ENCODE measurements at regions not wholly inside any gene's neighbourhood (a gene's known extent, or its start where the extent isn't known, plus 50 kb on each side); places are given as distances from the start of the nearest gene placed in this dataset.

DNA sequence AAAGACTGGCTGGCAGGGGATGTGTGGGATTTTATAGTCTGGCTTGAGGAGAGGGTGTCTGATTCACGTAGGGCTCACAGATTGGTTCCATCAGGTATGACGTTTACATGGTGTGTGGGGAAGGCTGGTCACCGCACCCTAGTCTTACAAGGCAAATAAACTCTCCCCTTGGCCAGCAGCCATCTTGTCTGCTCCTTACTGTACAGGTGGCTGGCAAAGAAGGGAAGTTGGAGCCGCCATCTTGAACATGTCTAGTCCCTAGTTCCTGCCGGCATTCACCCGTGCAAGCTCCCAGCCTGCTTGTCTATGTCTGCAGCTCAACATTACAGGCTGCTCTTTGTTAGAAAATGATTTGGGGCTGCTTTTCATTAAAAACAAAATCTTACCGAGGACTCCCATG lies 97.6 kb downstream of the RAMP3 start:
- 28% methylated on average over 5 of the region's 7 CpGs for WGBS (ENCODE audit: low lambda C conversion rate)
- Histone ChIP-seq H3K4me1 (ENCODE audit: insufficient read depth, low read length) (no peaks in the 10 kb centered on the region), H2AFZ (ENCODE audit: low read length) (no peak overlapping the region), H4K20me1 (ENCODE audit: insufficient read depth, low read length) (no peaks in the 10 kb centered on the region), H3K9me3 (ENCODE audit: low read length) (no peaks in the 10 kb centered on the region), H3K9ac (ENCODE audit: insufficient read depth, low read depth, low read length) (no peak overlapping the region), H3K4me2 (ENCODE audit: low read depth, low read length) (no peak overlapping the region), H3K4me3 (replicated peaks in 1 of 3; ENCODE audit: insufficient read depth in 1 of 3, low read depth in 2 of 3, low read length in 3 of 3) (no peak overlapping the region), H3K79me2 (ENCODE audit: insufficient read depth, low read length) (no peaks in the 10 kb centered on the region), H3K27me3 (ENCODE audit: control insufficient read depth in 1 of 2, insufficient read depth in 2 of 2, low read length in 2 of 2) (peaks cover 0 to 7% of the 10 kb centered on the region in 2 experiments; a peak in 1 of 5 replicates), H3K27ac (ENCODE audit: extremely low read length, insufficient read depth, low read length) (no peak overlapping the region), H3K36me3 (replicated peaks in 1 of 2; ENCODE audit: control insufficient read depth in 1 of 2, insufficient read depth in 2 of 2, low read length in 2 of 2) (no peaks in the 10 kb centered on the region)
- TF ChIP-seq RELA (CRISPR knock-in tag; IDR thresholded peaks at IDR 0.05) (no peak), TCF7L2 (IDR thresholded peaks at IDR 0.05; ENCODE audit: low read depth, low read length) (no peak), SALL1 (CRISPR knock-in tag; IDR thresholded peaks at IDR 0.05) (no peak), GFI1 (CRISPR knock-in tag; IDR thresholded peaks at IDR 0.05; ENCODE audit: borderline replicate concordance) (no peak), CENPT (CRISPR knock-in tag; IDR thresholded peaks at IDR 0.05; ENCODE audit: low read depth) (no peak)
- intact Hi-C loops (cut with micrococcal nuclease; ENCODE audit: unreplicated experiment) (no loop called here), in situ Hi-C loops (cut with HindIII; ENCODE audit: extremely low pct_ligation_motif_present, low pct_unique_long_range_greater_than_20kb) (loop anchor here (25.0 kb wide), 1 partner anchor 293 kb away; no protein-coding TSS in a partner anchor)
- ATAC-seq (no peak), DNase-seq (ENCODE audit: low spot score) (no peak), FAIRE-seq (no peak)
- ChIA-PET POLR2A (no interaction called here), CTCF (ENCODE audit: low intra/inter-chr PET ratio, low total read pairs) (no interaction called here)
- BruUV-seq (replicated peaks), result no TSS peak

DNA sequence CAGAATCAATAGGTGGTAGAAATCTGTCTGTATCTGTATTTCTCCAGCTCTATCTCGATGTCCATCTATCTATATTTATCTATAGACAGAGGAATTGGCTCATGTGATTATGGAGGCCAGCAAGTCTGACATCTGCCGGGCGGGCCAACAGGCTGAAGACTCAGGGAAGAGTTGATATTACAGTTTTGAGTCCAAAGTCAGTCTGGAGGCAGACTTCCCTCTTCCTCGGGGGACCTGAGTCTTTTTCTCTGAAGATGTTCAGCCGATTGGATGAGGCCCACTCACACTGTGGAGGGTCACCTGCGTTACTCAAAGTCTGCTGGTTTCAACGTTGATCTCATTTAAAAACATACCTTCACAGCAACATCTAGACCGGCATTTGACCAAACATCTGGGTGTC lies 98.7 kb downstream of the RAMP3 start:
- POLR2A ChIA-PET, result no interaction called here
- Histone ChIP-seq H3K4me2 (ENCODE audit: low read depth, low read length) (no peak overlapping the region), H3K4me3 (replicated peaks in 1 of 3; ENCODE audit: insufficient read depth in 1 of 3, low read depth in 2 of 3, low read length in 3 of 3) (no peak overlapping the region), H3K27ac (ENCODE audit: extremely low read length, insufficient read depth, low read length) (no peak overlapping the region), H3K36me3 (replicated peaks in 1 of 2; ENCODE audit: control insufficient read depth in 1 of 2, insufficient read depth in 2 of 2, low read length in 2 of 2) (no peaks in the 10 kb centered on the region), H3K9ac (ENCODE audit: insufficient read depth, low read depth, low read length) (no peak overlapping the region), H2AFZ (ENCODE audit: low read length) (no peak overlapping the region), H3K27me3 (ENCODE audit: control insufficient read depth in 1 of 2, insufficient read depth in 2 of 2, low read length in 2 of 2) (peaks cover 0 to 10% of the 10 kb centered on the region in 2 experiments; a peak in 1 of 5 replicates), H3K4me1 (ENCODE audit: insufficient read depth, low read length) (no peaks in the 10 kb centered on the region), H3K9me3 (ENCODE audit: low read length) (no peaks in the 10 kb centered on the region), H4K20me1 (ENCODE audit: insufficient read depth, low read length) (no peaks in the 10 kb centered on the region), H3K79me2 (ENCODE audit: insufficient read depth, low read length) (no peaks in the 10 kb centered on the region)
- no peak for TF ChIP-seq KAT2B (IDR thresholded peaks at IDR 0.05; ENCODE audit: borderline replicate concordance, low read depth, low read length)
- TF ChIP-seq SRSF1 (optimal IDR thresholded peaks at IDR 0.05; ENCODE audit: low read depth, low read length), result no peak
- TF ChIP-seq CREM (IDR thresholded peaks at IDR 0.05), result no peak
- no peak for TF ChIP-seq CREM (CRISPR knock-in tag; IDR thresholded peaks at IDR 0.05)
- TF ChIP-seq ZNF572 (CRISPR knock-in tag; IDR thresholded peaks at IDR 0.05), result no peak
- TF ChIP-seq HDAC1 (CRISPR knock-in tag; IDR thresholded peaks at IDR 0.05), result no peak
- TF ChIP-seq, protein P1, sequence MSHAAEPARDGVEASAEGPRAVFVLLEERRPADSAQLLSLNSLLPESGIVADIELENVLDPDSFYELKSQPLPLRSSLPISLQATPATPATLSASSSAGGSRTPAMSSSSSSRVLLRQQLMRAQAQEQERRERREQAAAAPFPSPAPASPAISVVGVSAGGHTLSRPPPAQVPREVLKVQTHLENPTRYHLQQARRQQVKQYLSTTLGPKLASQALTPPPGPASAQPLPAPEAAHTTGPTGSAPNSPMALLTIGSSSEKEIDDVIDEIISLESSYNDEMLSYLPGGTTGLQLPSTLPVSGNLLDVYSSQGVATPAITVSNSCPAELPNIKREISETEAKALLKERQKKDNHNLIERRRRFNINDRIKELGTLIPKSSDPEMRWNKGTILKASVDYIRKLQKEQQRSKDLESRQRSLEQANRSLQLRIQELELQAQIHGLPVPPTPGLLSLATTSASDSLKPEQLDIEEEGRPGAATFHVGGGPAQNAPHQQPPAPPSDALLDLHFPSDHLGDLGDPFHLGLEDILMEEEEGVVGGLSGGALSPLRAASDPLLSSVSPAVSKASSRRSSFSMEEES (CRISPR knock-in tag; IDR thresholded peaks at IDR 0.05), result no peak
- TF ChIP-seq, protein P2, sequence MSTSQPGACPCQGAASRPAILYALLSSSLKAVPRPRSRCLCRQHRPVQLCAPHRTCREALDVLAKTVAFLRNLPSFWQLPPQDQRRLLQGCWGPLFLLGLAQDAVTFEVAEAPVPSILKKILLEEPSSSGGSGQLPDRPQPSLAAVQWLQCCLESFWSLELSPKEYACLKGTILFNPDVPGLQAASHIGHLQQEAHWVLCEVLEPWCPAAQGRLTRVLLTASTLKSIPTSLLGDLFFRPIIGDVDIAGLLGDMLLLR (CRISPR knock-in tag; IDR thresholded peaks at IDR 0.05), result no peak
- TF ChIP-seq GABPB1 (CRISPR knock-in tag; IDR thresholded peaks at IDR 0.05), result no peak
- TF ChIP-seq ZSCAN22 (CRISPR knock-in tag; IDR thresholded peaks at IDR 0.05), result no peak
- TF ChIP-seq, protein P3, sequence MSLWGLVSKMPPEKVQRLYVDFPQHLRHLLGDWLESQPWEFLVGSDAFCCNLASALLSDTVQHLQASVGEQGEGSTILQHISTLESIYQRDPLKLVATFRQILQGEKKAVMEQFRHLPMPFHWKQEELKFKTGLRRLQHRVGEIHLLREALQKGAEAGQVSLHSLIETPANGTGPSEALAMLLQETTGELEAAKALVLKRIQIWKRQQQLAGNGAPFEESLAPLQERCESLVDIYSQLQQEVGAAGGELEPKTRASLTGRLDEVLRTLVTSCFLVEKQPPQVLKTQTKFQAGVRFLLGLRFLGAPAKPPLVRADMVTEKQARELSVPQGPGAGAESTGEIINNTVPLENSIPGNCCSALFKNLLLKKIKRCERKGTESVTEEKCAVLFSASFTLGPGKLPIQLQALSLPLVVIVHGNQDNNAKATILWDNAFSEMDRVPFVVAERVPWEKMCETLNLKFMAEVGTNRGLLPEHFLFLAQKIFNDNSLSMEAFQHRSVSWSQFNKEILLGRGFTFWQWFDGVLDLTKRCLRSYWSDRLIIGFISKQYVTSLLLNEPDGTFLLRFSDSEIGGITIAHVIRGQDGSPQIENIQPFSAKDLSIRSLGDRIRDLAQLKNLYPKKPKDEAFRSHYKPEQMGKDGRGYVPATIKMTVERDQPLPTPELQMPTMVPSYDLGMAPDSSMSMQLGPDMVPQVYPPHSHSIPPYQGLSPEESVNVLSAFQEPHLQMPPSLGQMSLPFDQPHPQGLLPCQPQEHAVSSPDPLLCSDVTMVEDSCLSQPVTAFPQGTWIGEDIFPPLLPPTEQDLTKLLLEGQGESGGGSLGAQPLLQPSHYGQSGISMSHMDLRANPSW (CRISPR knock-in tag; IDR thresholded peaks at IDR 0.05; ENCODE audit: borderline replicate concordance), result no peak
- TF ChIP-seq DNMT1 (CRISPR knock-in tag; IDR thresholded peaks at IDR 0.05), result no peak
- intact Hi-C loops (cut with micrococcal nuclease; ENCODE audit: unreplicated experiment), result no loop called here
- in situ Hi-C loops (cut with HindIII; ENCODE audit: extremely low pct_ligation_motif_present, low pct_unique_long_range_greater_than_20kb), result loop anchor here (25.0 kb wide), 1 partner anchor 294 kb away; no protein-coding TSS in a partner anchor
- CTCF ChIA-PET (ENCODE audit: low intra/inter-chr PET ratio, low total read pairs), result no interaction called here
- DNase-seq (ENCODE audit: low spot score) (no peak), FAIRE-seq (no peak), ATAC-seq (no peak)
- no TSS peak for BruUV-seq (replicated peaks)
- WGBS (ENCODE audit: low lambda C conversion rate), result 3% methylated on average over 8 of the region's 8 CpGs
